Activated CD8-positive, alpha-beta T cell treated with anti-CD3 and anti-CD28 coated beads for 36 hours (primary cell): ENCODE measurements at regions not wholly inside any gene's neighbourhood (a gene's known extent, or its start where the extent isn't known, plus 50 kb on each side); places are given as distances from the start of the nearest gene placed in this dataset.

ENCODE experiments used
- ATAC-seq: fragments of 200-7000 bp; cut with Tn5 transposase; one replicate; pipeline ENCODE4 v1.10.0; 2021; ENCODE audit warnings: mild to moderate bottlenecking, moderate library complexity
- CTCF ChIA-PET: fragments of 350-600 bp; sonication (Branson Sonifier 250); formaldehyde crosslinking; loops from one replicate; lab custom pipeline; 2021; ENCODE audit warnings: antibody characterized with exemption; lab: Charles Lee
- POLR2A ChIA-PET: fragments of 350-600 bp; sonication (Branson Sonifier 250); formaldehyde crosslinking; loops from one replicate; lab custom pipeline; 2021; ENCODE audit warnings: antibody characterized with exemption; lab: Charles Lee
- DNase-seq: peaks from one replicate; pipeline ENCODE4 v3.0.0-alpha.2; 2020
- H3K27ac Mint-ChIP-seq: one replicate; pipeline ENCODE4 v1.8.0; 2021; ENCODE audit warnings: mild to moderate bottlenecking, mixed read lengths
- H3K27me3 Mint-ChIP-seq: one replicate; pipeline ENCODE4 v1.8.0; 2021; ENCODE audit warnings: mixed read lengths
- H3K36me3 Mint-ChIP-seq: one replicate; pipeline ENCODE4 v1.8.0; 2021; ENCODE audit warnings: low read depth, mixed read lengths
- H3K4me1 Mint-ChIP-seq: one replicate; pipeline ENCODE4 v1.8.0; 2021; ENCODE audit warnings: low read depth, mixed read lengths
- H3K4me3 Mint-ChIP-seq: one replicate; pipeline ENCODE4 v1.8.0; 2021; ENCODE audit warnings: mild to moderate bottlenecking, moderate library complexity, mixed read lengths
- H3K9me3 Mint-ChIP-seq: one replicate; pipeline ENCODE4 v1.8.0; 2021; ENCODE audit warnings: mixed read lengths
- intact Hi-C: fragments of 100-400 bp; cut with micrococcal nuclease; formaldehyde crosslinking; loops from one replicate; pipeline ENCODE4 v1.10.0; 2022
- TF ChIP-seq, protein P1 (sequence below): fragments of 200-600 bp; IDR thresholded peaks from one replicate; pipeline ENCODE4 v1.8.0; 2022; ENCODE audit warnings: antibody characterized with exemption, mild to moderate bottlenecking

DNA sequence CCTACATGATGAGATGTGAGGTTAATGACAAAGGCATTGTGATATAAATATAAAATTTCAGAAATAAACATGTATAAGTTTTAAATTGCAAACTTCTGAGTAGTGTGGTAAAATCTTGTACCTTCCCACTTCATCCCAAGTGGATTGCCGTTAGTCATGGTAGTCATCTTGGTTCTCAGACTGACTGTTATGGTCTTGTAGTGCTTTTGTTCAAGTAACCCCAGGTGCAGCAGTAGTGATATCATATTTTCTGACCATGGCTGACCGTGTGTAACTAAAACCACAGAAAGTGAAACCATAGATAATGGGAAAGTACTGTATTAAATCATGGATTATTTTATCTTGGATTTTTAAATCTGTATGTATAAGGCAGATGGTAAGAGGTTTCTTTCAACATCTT is 74.8 kb upstream of the SLIT2 start:
- Mint-ChIP-seq H3K4me3 (no peak overlapping the region), H3K36me3 (no peaks in the 10 kb centered on the region), H3K9me3 (peaks cover 19% of the 10 kb centered on the region), H3K27me3 (no peaks in the 10 kb centered on the region), H3K27ac (no peak overlapping the region), H3K4me1 (no peaks in the 10 kb centered on the region)
- CTCF ChIA-PET: no interaction called here
- ATAC-seq (no peak), DNase-seq (no peak)
- TF ChIP-seq, protein P1, sequence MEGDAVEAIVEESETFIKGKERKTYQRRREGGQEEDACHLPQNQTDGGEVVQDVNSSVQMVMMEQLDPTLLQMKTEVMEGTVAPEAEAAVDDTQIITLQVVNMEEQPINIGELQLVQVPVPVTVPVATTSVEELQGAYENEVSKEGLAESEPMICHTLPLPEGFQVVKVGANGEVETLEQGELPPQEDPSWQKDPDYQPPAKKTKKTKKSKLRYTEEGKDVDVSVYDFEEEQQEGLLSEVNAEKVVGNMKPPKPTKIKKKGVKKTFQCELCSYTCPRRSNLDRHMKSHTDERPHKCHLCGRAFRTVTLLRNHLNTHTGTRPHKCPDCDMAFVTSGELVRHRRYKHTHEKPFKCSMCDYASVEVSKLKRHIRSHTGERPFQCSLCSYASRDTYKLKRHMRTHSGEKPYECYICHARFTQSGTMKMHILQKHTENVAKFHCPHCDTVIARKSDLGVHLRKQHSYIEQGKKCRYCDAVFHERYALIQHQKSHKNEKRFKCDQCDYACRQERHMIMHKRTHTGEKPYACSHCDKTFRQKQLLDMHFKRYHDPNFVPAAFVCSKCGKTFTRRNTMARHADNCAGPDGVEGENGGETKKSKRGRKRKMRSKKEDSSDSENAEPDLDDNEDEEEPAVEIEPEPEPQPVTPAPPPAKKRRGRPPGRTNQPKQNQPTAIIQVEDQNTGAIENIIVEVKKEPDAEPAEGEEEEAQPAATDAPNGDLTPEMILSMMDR: no peak
- POLR2A ChIA-PET: no interaction called here
- intact Hi-C loops: no loop called here

DNA sequence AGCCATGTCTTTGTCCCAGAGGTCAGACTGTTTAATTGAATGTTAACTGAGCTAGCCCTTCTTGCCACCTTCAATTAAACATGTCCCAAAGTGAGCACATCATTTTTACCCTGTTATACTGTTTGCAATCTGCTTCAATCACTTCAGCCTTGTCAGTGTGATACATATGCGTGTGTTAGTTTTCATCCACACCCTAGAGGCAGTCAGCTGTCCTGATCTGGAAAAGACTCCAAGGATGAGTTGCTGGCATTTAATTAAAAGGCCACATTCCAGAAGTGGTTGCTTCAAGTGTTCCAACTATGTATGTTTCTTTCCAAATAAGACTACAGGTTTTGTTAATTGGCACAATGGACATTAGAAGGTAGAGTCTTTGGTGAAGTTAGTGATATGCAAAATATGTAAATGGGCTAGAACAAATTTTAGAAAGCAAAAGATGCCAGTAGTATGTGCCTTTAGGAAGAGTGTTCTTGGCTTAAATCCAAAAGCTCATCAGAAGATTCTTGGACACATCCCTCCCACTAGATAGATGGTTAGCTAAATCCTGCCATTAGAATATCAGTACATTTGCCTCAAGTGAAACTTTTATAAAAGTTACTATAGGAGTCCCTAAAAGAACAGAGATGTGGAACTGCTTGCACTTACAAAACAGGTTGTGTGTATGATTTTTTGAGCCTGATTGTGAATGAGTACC is 79.5 kb upstream of the SLIT2 start:
- DNase-seq (no peak), ATAC-seq (no peak)
- H3K27me3 Mint-ChIP-seq: no peaks in the 10 kb centered on the region
- H3K9me3 Mint-ChIP-seq: peaks cover 12% of the 10 kb centered on the region
- intact Hi-C loops: no loop called here
- TF ChIP-seq, protein P1: no peak
- no peaks in the 10 kb centered on the region for H3K36me3 Mint-ChIP-seq
- no peak overlapping the region for H3K4me3 Mint-ChIP-seq
- ChIA-PET CTCF (no interaction called here), POLR2A (no interaction called here)
- H3K4me1 Mint-ChIP-seq: no peaks in the 10 kb centered on the region
- no peak overlapping the region for H3K27ac Mint-ChIP-seq

DNA sequence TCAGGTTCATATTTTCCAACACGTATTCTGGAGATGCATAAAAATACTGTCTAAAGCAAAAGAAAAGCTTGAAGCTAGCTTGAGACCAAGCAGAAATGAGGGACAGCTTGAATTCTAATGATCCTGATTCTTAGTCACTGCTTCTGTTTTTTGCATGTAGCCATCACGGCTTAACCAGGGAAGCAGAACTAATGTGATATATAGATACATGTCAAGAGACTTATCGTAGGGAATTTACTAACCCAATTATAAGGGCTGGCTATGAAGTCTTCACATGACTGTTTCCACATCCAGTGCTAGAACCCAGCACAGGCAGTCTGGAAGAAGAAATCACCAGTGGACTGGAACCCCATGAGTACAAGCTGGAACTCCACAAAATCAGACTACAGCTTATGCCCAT is 85.2 kb upstream of the SLIT2 start:
- Mint-ChIP-seq H3K27me3 (no peaks in the 10 kb centered on the region), H3K9me3 (peaks cover 8% of the 10 kb centered on the region), H3K4me3 (no peak overlapping the region), H3K36me3 (no peaks in the 10 kb centered on the region), H3K4me1 (no peaks in the 10 kb centered on the region), H3K27ac (no peak overlapping the region)
- intact Hi-C loops: no loop called here
- POLR2A ChIA-PET: no interaction called here
- CTCF ChIA-PET: no interaction called here
- TF ChIP-seq, protein P1: no peak
- no peak for ATAC-seq
- DNase-seq: no peak

DNA sequence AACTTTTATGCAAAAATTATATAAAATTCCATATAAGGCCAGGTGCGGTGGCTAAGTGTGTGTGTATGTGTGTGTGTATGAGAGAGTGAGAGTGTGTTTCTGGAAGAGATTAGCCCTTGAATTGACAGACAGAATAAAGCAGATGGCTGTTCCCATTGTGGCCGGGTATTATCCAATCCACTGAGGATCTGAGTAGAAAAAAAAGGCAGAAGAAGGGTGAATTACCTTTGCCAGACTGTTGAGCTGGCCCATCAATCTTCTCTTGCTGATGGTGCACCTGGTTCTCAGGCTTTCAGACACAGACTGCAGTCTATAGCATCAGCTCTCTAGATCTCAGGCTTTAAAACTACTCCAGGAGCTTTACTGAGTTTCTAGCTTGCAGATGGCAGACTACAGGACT is 92.2 kb upstream of the SLIT2 start:
- H3K9me3 Mint-ChIP-seq: peaks cover 11% of the 10 kb centered on the region
- POLR2A ChIA-PET: no interaction called here

DNA sequence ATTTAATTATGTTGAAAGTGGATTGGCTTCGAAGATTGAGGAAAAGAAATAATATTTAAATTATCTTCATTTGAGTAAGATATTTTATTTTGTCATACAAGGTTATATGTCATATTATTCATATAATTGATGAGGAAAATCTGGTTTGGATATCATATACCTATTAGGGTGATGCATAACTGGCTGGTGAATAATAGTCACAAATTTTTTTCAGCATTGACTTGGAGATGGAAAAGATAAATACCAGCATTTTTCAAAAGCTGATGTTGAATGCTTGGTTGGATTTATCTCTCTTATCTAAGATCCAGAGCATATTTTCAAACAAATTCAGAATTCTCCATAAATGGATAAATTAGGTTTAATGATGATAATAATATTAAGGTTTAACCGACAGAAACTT is 93.5 kb upstream of the SLIT2 start:
- DNase-seq (no peak), ATAC-seq (no peak)
- intact Hi-C loops: no loop called here
- Mint-ChIP-seq H3K4me1 (no peaks in the 10 kb centered on the region), H3K27ac (no peak overlapping the region), H3K27me3 (no peaks in the 10 kb centered on the region), H3K4me3 (no peak overlapping the region), H3K9me3 (peaks cover 11% of the 10 kb centered on the region), H3K36me3 (no peaks in the 10 kb centered on the region)
- TF ChIP-seq, protein P1: no peak
- POLR2A ChIA-PET: no interaction called here
- CTCF ChIA-PET: interaction anchor here (1.5 kb wide), 1 partner anchor 90 kb away, joined by 3 read pairs; no protein-coding TSS in a partner anchor

More for the DNA sequence above, 92.2 kb upstream of the SLIT2 start:
- intact Hi-C loops: no loop called here
- Mint-ChIP-seq H3K4me1 (no peaks in the 10 kb centered on the region), H3K27me3 (no peaks in the 10 kb centered on the region), H3K4me3 (no peak overlapping the region), H3K27ac (no peak overlapping the region), H3K36me3 (no peaks in the 10 kb centered on the region)
- CTCF ChIA-PET: interaction anchor here (1.5 kb wide), 1 partner anchor 89 kb away, joined by 3 read pairs; no protein-coding TSS in a partner anchor
- ATAC-seq (no peak), DNase-seq (no peak)
- TF ChIP-seq, protein P1: no peak
